ENCODE measurements at regions not wholly inside any gene's neighbourhood (a gene's known extent, or its start where the extent isn't known, plus 50 kb on each side); places are given as distances from the start of the nearest gene placed in this dataset.

GRCh38 chr12:27907766-27908165 lies 64.8 kb downstream of the PTHLH start:
- TF ChIP-seq POLR2A (IDR thresholded peaks at IDR 0.05) (no peak), CTCF (IDR thresholded peaks at IDR 0.05) (no peak), POLR2AphosphoS5 (IDR thresholded peaks at IDR 0.05) (no peak), EP300 (IDR thresholded peaks at IDR 0.05) (no peak)
- no peaks in the 10 kb centered on the region for H3K4me1 ChIP-seq
- no peaks in the 10 kb centered on the region for H3K27me3 ChIP-seq
- no peaks in the 10 kb centered on the region for H3K9me3 ChIP-seq
- H3K27ac ChIP-seq: no peak overlapping the region
- H3K4me3 ChIP-seq: no peak overlapping the region
- no peak for ATAC-seq (ENCODE audit: low FRiP score in 2 of 2)
- H3K36me3 ChIP-seq: no peaks in the 10 kb centered on the region
- no peak for DNase-seq
- 92 to 95% methylated on average over 1 of the region's 1 CpG for WGBS, 2 donors

- H3K36me3 ChIP-seq: no peaks in the 10 kb centered on the region
- ATAC-seq (ENCODE audit: low FRiP score in 2 of 2): no peak
- H3K9me3 ChIP-seq: no peaks in the 10 kb centered on the region
- H3K27me3 ChIP-seq: no peaks in the 10 kb centered on the region
- H3K4me1 ChIP-seq: no peaks in the 10 kb centered on the region
- no peak overlapping the region for H3K27ac ChIP-seq
- 90 to 91% methylated on average over 3 of the region's 3 CpGs for WGBS, 2 donors
- no peak overlapping the region for H3K4me3 ChIP-seq
- no peak for DNase-seq
- TF ChIP-seq CTCF (IDR thresholded peaks at IDR 0.05): no peak
- TF ChIP-seq EP300 (IDR thresholded peaks at IDR 0.05): no peak
- no peak for TF ChIP-seq POLR2A (IDR thresholded peaks at IDR 0.05)
- TF ChIP-seq POLR2AphosphoS5 (IDR thresholded peaks at IDR 0.05): no peak
Observed at GRCh38 chr12:27906658-27907473, 65.7 kb downstream of the PTHLH start.

GRCh38 chr12:27906127-27906500 lies 66.4 kb downstream of the PTHLH start:
- Histone ChIP-seq H3K27me3 (no peaks in the 10 kb centered on the region), H3K4me3 (no peak overlapping the region), H3K9me3 (no peaks in the 10 kb centered on the region), H3K4me1 (no peaks in the 10 kb centered on the region), H3K27ac (no peak overlapping the region), H3K36me3 (no peaks in the 10 kb centered on the region)
- WGBS, 2 donors: 85 to 87% methylated on average over 3 of the region's 3 CpGs
- ATAC-seq (ENCODE audit: low FRiP score in 2 of 2): no peak
- TF ChIP-seq CTCF (IDR thresholded peaks at IDR 0.05) (no peak), POLR2A (IDR thresholded peaks at IDR 0.05) (no peak), POLR2AphosphoS5 (IDR thresholded peaks at IDR 0.05) (no peak), EP300 (IDR thresholded peaks at IDR 0.05) (no peak)
- DNase-seq: no peak

- no peak for TF ChIP-seq EP300 (IDR thresholded peaks at IDR 0.05)
- no peak for TF ChIP-seq CTCF (IDR thresholded peaks at IDR 0.05)
- TF ChIP-seq POLR2AphosphoS5 (IDR thresholded peaks at IDR 0.05): no peak
- no peak for TF ChIP-seq POLR2A (IDR thresholded peaks at IDR 0.05)
- ATAC-seq (ENCODE audit: low FRiP score in 2 of 2): no peak
- 76 to 84% methylated on average over 6 of the region's 6 CpGs for WGBS, 2 donors
Observed at GRCh38 chr12:27905285-27906126, 67.0 kb downstream of the PTHLH start.

More at GRCh38 chr12:27905285-27906126, 67.0 kb downstream of the PTHLH start:
- Histone ChIP-seq H3K4me1 (no peaks in the 10 kb centered on the region), H3K9me3 (no peaks in the 10 kb centered on the region), H3K27me3 (no peaks in the 10 kb centered on the region), H3K4me3 (no peak overlapping the region), H3K36me3 (no peaks in the 10 kb centered on the region), H3K27ac (no peak overlapping the region)
- DNase-seq: no peak
